Stimulated activated CD8-positive, alpha-beta memory T cell treated with anti-CD3 and anti-CD28 coated beads, Interleukin-2, amount 100 ng/mL, for 1 hour (primary cell): ENCODE measurements at regions not wholly inside any gene's neighbourhood (a gene's known extent, or its start where the extent isn't known, plus 50 kb on each side); places are given as distances from the start of the nearest gene placed in this dataset.

Source experiments
- DNase-seq, 2 donors: peaks; one replicate each; pipeline ENCODE4 v3.0.0-alpha.2; 2020; ENCODE audit warnings: low read depth in 2 of 2

GRCh38 chr1:55339681-55340080 is 124.5 kb upstream of the USP24 start:
- no peak for DNase-seq

GRCh38 chr1:55338448-55338820 is 123.3 kb upstream of the USP24 start:
- DNase-seq: no peak

DNA sequence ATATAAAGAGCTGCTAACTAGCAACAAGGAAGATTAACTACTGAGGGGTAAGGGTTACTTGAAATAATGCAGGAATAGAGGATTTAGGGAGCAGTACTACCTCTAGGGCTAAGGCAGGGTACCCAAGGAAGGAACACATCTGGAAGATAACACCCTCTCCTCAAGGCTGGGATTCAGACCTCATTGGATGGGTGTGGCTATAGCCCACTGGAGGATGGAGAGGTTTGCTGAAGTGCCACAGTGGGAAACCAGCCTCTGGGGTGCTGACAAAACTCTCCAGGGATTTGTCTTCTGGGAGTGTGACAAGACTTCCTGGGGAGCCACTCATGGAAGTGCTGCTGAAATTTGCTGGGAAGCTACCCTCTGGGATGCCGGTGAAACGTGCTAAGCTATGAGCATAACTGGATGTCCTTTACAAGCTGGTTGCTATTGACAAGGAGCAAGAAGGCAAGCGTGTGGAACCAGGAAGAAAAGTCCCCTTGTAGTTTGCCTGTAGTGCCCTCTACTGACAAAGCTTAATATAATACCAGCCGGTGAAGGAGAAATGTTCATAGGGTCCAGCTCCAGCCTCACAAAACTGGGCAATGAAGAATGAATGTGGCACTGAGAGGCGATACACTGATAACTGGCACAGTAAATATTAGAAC is 122.8 kb upstream of the USP24 start:
- DNase-seq: no peak

- DNase-seq: no peak
Observed at GRCh38 chr1:55334797-55335196, 119.6 kb upstream of the USP24 start.

- DNase-seq: no peak
Observed at GRCh38 chr1:55334160-55334559, 119.0 kb upstream of the USP24 start.

DNA sequence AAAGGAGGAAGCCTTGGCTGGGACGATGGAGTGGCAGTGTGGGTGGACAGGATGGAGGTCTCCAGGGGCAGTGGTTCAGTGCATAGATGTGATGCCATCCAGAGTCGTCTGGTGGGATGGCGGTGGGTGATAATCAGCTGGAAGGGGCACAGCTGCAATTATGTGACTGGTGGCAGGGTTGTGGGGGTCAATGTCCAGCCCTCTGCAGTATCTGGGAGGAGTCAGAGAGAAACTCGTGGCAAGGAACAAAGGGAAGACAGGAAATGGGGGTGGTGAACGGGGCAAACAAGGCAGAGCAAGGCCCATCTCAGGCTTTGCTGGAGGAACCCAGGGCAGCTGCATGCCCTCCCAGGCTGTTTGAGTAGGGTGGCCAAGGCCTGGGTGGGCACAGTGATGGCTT is 118.3 kb upstream of the USP24 start:
- DNase-seq: no peak

DNA sequence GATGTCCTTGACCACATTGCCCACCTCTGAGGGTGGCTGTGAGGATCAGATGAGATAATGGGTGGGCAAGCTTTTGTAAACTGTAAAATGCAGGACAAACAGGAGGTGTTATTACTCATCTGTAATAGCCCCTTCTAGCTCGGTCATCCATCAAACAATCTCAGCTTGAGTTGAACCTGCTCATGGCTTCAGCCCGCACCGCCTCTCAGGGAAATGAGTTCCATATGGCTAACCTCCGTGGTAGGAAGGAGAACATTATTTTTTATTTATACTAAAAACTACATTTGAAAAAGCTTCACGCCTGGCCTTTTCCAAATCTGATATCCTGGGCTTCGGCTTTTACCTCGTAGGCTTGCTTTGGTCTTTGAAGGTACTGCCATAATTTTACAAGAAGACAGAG is 116.2 kb upstream of the USP24 start:
- no peak for DNase-seq

- no peak for DNase-seq
Observed at GRCh38 chr1:55329808-55330432, 114.8 kb upstream of the USP24 start.

DNA sequence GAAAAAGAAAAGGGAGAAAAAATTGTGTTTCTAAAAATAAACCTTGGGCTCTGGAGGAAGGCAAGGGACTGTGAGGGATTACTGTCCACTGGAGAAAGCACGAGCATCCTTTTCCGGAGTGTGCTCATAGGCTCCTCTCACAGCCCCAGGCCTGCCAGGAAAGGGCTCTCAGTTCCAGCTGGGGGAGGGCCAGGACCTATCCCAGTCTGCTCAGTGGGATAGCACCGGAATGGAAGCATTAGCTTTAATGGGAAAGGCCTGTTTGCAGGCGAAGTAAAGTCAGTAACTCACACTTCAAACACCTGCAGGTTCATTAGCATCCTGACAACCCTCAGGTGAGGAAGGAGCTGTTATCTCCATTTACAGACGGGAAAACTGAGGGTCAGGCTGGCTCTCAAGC is 113.9 kb upstream of the USP24 start:
- DNase-seq: no peak

- DNase-seq: no peak
Observed at GRCh38 chr1:55326496-55327243, 111.5 kb upstream of the USP24 start.

DNA sequence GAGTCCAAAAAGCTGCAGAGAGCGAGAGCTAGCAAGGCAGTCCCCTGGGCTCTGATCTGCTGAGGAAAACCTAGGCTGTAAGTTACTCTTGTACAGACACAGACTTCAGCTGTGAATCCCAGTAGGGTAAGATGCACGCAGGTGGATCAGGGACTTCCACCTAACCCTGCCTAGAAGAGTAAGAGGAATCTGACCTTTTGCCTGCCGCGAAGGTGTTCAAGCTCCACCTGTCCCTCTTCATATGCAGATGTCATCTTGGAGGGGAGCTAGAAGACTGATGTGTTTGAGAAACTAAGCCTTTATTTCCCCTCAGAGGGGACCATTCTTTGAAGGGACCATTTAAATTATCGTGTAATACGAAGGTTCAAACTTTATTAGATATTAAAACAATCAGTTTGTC is 108.6 kb upstream of the USP24 start:
- no peak for DNase-seq

GRCh38 chr1:55322842-55323241 is 107.7 kb upstream of the USP24 start:
- no peak for DNase-seq

DNA sequence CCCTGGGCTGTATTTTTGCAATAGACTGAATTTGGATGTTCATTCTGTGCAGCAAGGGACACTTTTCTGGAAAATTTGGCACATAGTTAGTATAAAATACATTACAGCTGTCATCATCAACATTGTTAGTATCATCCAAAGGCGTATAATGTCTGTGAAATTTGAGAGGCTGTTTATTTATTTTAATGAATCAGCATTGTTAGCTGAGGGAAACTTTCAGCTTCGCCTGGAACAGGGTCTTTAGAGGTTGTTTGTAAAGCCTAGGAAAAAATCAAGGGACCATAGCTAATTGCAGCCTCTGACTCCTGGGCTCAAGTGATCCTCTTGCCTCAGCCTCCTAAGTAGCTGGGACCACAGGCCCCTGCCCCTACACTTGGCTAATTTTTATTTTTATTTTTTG is 106.8 kb upstream of the USP24 start:
- DNase-seq: no peak

DNA sequence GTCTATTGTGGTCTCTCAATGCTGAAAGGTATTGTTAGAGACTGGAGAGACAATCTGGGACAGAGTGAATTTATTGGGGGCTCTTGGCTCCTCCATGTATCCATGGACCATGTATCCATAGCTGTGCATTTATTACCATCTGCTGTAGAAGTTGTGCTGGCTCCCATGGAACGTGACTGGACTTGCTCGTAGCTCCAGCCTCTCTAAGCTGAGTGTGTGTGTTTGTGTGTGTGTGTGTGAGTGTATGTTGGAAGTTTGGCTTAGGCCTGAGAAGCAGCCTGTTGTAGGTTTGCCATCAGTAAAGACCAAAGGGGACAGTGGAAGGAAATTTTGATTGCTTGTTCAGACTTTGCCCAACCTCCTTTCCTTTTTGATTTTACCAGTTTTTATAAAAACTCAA is 105.7 kb upstream of the USP24 start:
- DNase-seq: no peak

DNA sequence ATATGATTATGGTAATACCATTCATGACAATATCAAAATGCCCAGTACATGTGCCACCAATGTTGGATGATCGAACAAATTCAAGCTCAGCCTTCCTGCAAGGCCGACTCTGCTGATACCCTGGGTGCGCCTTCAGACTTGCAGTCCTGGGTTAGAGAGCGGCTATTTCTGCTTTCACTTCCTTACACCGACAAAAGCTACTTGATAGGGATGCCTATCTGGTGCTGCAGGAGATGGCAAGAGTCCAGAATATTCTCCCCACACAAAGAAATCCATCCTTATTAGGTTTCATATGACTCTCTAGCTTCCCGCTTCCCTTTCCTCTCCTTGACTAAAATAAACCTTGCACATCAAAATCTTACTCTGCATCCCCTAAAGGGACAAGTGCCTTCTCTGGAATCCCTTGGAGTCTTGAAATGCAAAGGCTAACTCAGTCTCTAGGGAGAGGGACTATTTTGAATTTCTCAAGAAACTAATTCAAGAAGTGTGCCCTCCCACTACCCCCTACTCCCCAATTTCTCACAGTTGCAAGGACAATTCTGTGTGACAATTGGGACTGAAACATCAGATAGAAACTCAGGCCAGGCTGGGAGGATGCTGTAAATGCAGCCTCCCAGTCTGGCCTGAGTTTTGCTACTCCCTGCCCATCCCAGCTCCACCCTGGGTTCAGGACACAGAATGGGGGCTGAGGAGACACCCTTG is 103.1 kb upstream of the USP24 start:
- DNase-seq: no peak

GRCh38 chr1:55317673-55318072 is 102.5 kb upstream of the USP24 start:
- no peak for DNase-seq

- no peak for DNase-seq
Observed at GRCh38 chr1:55316947-55317662, 101.9 kb upstream of the USP24 start.

GRCh38 chr1:55316502-55316901 is 101.3 kb upstream of the USP24 start:
- no peak for DNase-seq

- DNase-seq: no peak
Observed at GRCh38 chr1:55315552-55315951, 100.4 kb upstream of the USP24 start.

DNA sequence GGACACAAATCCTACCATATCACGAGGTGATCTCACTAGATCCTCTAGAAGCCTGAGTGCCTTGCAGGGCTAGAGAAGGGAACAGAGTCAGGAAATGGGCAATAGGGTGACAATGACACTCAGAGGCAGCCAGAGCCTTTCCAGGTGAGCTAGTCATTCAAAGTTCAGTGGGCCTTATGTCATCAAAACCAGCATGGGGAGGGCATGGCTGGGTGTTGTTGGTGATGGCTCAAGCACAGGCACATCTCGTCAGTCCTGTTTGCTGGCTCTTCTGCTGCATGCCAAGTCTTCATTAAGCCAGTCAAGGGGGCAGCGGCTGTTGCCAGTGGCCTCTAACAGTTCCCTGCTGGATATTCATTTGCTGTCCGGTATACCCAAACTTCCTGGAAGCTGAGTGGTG is 99.6 kb upstream of the USP24 start:
- no peak for DNase-seq

DNA sequence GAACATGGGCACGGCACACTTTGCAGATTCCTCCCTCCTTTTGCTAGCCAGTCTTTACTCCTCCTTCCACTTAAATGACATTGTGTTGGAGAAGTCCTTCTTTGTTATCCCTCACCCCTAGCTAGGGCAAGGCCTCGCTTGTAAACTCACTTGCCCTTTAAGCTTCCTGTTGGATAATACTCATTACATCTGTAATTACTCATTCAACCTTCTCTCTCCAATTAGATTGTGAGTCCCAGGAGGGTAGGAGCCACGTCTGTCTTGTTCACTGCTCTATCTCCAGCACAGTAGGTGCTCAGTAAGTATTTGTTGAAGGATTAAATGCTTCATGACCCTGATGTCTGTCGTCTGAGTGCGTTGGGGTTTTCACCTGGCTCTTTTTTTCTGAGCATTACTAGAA is 98.7 kb upstream of the USP24 start:
- no peak for DNase-seq

GRCh38 chr1:55311979-55312378 is 96.8 kb upstream of the USP24 start:
- DNase-seq: no peak
